DND-41 (cell line): ENCODE measurements at regions not wholly inside any gene's neighbourhood (a gene's known extent, or its start where the extent isn't known, plus 50 kb on each side); places are given as distances from the start of the nearest gene placed in this dataset.

Experiments
- EZH2 ChIP-seq: IDR thresholded peaks from 3 replicates; pipeline ENCODE4 v1.6.1; 2012; ENCODE audit warnings: borderline replicate concordance, low read depth, mild to moderate bottlenecking, moderate library complexity, low read length, inconsistent platforms; ENCODE audit not compliant: severe bottlenecking
- TF ChIP-seq, protein P1 (sequence below): IDR thresholded peaks from 2 replicates; pipeline ENCODE4 v1.5.1; 2012; ENCODE audit warnings: borderline replicate concordance, low read length, moderate library complexity, mild to moderate bottlenecking; ENCODE audit not compliant: poor library complexity, severe bottlenecking; ENCODE audit errors: extremely low read depth

- TF ChIP-seq, protein P1, sequence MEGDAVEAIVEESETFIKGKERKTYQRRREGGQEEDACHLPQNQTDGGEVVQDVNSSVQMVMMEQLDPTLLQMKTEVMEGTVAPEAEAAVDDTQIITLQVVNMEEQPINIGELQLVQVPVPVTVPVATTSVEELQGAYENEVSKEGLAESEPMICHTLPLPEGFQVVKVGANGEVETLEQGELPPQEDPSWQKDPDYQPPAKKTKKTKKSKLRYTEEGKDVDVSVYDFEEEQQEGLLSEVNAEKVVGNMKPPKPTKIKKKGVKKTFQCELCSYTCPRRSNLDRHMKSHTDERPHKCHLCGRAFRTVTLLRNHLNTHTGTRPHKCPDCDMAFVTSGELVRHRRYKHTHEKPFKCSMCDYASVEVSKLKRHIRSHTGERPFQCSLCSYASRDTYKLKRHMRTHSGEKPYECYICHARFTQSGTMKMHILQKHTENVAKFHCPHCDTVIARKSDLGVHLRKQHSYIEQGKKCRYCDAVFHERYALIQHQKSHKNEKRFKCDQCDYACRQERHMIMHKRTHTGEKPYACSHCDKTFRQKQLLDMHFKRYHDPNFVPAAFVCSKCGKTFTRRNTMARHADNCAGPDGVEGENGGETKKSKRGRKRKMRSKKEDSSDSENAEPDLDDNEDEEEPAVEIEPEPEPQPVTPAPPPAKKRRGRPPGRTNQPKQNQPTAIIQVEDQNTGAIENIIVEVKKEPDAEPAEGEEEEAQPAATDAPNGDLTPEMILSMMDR, result no peak
- no peak for TF ChIP-seq EZH2
These were observed 893.4 kb upstream of the CDH8 start for GRCh38 chr16:62929593-62929992.
